ENCODE measurements at regions not wholly inside any gene's neighbourhood (a gene's known extent, or its start where the extent isn't known, plus 50 kb on each side); places are given as distances from the start of the nearest gene placed in this dataset.
"Not testable (repeated sequence)": the region's sequence is repeated elsewhere in the genome, so short reads cannot be mapped to it uniquely, and the experiment has no call there.

DNA sequence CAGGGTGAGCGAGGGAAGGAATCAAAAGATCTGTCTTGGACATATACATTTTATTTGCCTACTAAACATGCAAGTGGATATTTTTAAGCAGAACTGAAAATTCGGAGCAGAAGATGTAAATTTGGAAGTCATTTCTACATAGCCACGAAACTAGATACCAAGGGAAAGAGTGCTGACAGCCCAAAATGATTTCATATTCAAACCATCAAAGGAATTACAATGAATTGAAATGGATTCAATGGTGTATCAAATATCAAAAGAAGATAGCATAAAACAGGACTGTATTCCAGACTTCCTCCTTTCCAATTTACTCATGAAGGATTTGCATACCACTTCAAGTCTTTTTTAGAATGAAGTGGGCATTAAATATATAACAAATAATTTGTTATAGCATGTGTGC lies 313.5 kb upstream of the KITLG start:
- DNase-seq (ENCODE audit: low read depth in 2 of 2): no peak

- not testable (repeated sequence) for DNase-seq (ENCODE audit: low read depth in 2 of 2)
These were observed 311.2 kb upstream of the KITLG start for GRCh38 chr12:88891434-88891833.

GRCh38 chr12:88889326-88890110 lies 309.2 kb upstream of the KITLG start:
- DNase-seq (ENCODE audit: low read depth in 2 of 2): no peak

DNA sequence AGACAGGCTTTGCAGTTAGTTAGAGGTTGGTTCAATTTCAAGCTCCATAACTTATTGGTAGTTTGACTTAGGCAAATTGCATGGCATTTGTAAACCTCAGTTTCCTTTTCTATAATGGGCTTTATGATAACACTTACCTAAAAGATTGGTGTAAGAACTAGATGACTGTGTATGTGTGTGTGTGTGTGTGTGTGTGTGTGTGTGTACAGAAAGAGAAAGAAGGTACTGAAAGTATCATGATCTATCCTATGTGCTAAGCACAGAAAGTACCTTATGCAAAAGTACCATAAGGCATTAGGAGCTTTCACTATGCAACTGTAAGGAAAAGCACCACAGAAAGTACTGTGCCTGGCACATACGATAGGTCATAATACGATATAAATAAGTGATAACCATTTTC lies 304.3 kb upstream of the KITLG start:
- no peak for DNase-seq (ENCODE audit: low read depth in 2 of 2)

DNA sequence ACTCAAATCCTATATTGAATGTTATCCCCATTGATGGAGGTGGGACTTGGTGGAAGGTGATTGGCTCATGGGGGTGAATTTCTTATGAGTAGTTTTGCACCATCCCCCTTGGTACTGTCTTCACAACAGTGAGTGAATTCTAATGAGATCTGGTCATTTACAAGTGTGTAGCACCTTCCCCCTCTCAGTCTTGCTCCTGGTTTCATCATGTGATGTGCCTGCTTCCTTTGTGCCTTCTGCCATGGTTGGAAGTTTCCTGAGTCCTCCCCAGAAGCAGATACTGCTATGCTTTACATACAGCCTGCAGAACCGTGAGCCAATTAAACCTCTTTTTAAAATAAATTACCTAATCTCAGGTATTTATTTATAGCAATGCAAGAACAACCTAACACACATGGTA lies 302.4 kb upstream of the KITLG start:
- DNase-seq (ENCODE audit: low read depth in 2 of 2): no peak

DNA sequence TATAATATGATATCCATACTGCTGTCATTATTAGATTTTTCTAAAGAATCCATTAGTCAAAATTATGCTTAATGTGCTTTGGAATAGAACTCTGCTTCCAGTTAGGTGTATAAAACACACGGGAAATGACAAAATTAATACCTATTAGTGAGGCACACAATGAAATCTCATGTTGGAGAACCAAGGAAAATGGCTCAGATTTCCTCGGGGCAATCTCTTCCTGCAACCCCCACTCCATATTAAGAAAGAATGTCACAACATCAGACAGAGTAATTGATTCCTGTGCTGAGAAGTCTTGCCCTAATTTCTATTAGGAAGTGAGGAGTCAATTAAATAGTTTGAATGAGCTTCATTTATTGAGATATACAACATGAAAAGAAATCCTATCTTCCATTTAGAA lies 299.8 kb upstream of the KITLG start:
- DNase-seq (ENCODE audit: low read depth in 2 of 2): no peak

- no peak for DNase-seq (ENCODE audit: low read depth in 2 of 2)
These were observed 298.0 kb upstream of the KITLG start for GRCh38 chr12:88878295-88878694.

DNA sequence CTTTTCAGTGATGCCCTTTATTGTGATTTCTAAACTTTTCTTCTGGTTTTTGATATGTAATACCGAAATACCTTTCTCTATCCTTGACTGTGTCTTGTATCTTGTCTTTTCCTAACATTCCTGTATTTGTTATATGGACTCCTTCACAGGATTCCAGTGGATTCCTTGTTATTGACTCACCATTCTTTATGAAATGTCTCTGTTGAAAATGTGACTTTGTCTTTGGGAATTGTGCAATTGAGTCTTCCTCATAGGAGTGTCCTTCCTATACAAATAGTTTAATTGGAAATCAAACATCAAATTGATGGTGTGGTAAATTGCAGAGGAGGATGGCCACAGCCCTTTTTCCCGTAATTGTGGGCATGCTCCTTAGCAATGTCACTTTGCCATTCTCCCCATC lies 296.6 kb upstream of the KITLG start:
- no peak for DNase-seq (ENCODE audit: low read depth in 2 of 2)

GRCh38 chr12:88870000-88870737 lies 289.9 kb upstream of the KITLG start:
- no peak for DNase-seq (ENCODE audit: low read depth in 2 of 2)

DNA sequence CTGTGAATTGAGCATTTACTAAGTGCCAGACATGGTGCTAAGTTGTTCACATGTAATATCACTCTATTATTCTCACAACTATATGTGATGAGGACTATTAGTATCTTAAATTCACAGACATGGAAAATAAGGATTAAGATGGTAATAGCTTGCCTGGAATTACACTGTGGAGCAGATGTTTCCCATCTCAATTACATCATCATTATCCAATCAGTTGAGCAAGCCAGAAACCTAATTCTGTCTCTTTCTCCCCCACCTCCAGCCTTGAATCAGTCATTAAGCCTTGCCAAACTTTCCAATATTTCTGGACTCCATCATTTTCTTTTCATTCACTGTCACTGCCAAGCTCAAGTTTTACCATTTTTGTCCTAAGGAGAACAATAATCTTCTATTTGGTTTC lies 287.8 kb upstream of the KITLG start:
- DNase-seq (ENCODE audit: low read depth in 2 of 2): no peak

GRCh38 chr12:88867510-88867909 lies 287.2 kb upstream of the KITLG start:
- DNase-seq (ENCODE audit: low read depth in 2 of 2): no peak

DNA sequence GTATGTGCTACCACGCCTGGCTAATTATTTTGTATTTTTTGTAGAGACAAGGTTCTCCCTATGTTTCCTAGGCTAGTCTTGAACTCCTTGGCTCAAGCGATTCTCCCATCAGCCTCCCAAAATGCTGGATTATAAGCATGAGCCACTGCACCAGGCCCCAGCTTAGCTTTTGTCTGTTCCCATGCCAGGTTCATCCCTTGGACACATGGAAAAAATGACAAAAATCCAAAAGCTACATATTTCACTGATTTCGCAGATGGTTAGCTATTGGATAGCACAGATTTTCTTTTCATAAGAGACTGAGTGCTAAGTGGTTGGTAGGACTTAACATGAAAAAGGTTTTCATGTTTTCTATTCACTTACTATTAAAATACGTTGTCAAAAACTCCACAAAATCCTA lies 286.6 kb upstream of the KITLG start:
- DNase-seq (ENCODE audit: low read depth in 2 of 2): no peak

GRCh38 chr12:88865537-88865936 lies 285.3 kb upstream of the KITLG start:
- DNase-seq (ENCODE audit: low read depth in 2 of 2): no peak

DNA sequence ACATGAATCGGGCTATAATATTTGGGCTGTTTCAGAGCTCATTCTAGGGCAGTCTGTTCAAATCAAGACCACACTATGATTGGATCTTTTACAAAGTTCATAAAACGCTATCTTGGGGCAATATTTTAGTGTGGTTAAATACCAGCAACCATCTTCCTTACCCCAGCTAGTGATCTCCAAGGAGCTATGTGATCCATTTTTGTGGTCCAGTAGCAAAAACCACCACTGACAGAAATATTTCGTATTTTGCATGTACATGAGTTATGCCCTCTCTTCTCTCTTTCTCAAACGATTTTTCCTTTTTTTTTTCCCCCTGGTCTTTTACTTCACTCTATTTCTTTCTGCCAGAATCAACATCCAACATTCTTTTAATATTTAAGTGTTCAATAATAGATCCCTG lies 280.6 kb upstream of the KITLG start:
- DNase-seq (ENCODE audit: low read depth in 2 of 2): no peak

DNA sequence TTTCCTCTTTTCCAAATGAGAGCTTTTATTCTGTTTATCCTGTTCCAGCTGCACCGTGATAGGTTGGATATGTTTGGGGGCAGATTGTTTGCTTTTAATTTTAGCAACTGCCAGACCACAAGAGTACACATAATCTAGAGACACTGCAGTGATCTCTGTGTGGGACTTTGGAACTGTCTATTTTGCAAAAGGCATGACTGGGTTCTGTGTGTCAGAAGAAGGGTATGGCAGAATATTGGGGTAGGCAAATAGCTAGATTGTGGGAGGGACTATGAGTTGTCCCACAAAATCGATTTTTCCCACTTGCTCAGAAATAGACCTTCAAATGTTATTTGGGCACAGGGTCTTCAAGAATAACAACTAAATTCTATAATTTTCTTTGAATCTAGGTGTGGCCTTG lies 275.9 kb upstream of the KITLG start:
- DNase-seq (ENCODE audit: low read depth in 2 of 2): no peak

- no peak for DNase-seq (ENCODE audit: low read depth in 2 of 2)
These were observed 275.0 kb upstream of the KITLG start for GRCh38 chr12:88855301-88855700.

GRCh38 chr12:88854260-88854659 lies 274.0 kb upstream of the KITLG start:
- DNase-seq (ENCODE audit: low read depth in 2 of 2): no peak

- DNase-seq (ENCODE audit: low read depth in 2 of 2): not testable (repeated sequence)
These were observed 267.0 kb upstream of the KITLG start for GRCh38 chr12:88847246-88847645.

DNA sequence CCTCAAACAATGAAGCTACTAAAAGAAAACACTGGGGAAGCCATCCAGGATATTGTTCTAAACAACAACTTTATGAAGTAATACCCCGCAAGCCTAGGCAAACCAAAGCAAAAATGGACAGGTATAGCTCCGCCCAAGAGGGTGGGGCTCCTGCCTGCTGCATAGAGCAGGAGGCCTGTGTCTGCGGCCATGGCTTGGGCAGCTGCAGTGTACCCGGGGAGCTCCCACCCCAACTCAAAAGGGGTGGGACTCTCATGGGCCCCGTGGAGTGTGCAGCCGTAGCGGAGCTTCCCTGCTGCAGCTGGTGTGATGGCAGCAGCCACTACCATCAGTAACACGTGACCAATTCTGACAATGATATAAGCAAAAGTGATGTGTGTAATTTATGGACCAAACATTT lies 264.2 kb upstream of the KITLG start:
- no peak for DNase-seq (ENCODE audit: low read depth in 2 of 2)

DNA sequence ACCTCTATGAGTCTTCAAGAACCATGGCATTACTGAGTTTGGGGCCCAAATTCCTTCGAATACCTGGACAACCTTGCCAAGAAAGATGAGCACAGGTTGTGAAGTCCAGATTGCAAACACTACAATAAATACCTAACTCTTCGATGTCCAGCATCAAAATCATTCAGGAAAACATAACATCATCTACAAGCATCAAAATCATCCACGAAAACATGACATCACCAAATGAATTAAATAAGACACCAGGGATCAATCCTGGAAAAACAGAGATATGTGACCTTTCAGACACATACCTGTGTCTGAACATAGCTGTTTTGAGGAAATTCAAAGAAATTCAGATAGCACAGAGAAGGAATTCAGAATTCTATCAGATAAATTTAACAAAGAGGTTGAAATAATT lies 262.0 kb upstream of the KITLG start:
- no peak for DNase-seq (ENCODE audit: low read depth in 2 of 2)

DNA sequence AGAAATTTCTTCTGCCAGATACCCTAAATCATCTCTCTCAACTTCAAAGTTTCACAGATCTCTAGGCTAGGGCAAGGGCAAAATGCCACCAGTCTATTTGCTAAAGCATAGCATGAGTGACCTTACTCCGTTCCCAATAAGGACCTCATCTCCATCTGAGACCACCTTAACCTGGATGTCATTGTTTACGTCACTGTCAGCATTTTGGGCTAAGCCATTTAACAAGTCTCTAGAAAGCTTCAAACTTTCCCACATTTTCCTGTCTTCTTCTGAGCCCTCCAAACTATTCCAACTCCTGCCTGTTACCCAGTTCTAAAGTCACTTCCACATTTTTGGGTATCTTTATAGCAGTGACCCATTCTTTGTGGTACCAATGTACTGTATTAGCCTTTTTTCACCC lies 259.2 kb upstream of the KITLG start:
- DNase-seq (ENCODE audit: low read depth in 2 of 2): no peak

GRCh38 chr12:88836156-88836555 lies 255.9 kb upstream of the KITLG start:
- DNase-seq (ENCODE audit: low read depth in 2 of 2): no peak

- DNase-seq (ENCODE audit: low read depth in 2 of 2): no peak
These were observed 254.0 kb upstream of the KITLG start for GRCh38 chr12:88834226-88834625.
